AG20443 (cell line): ENCODE measurements at regions not wholly inside any gene's neighbourhood (a gene's known extent, or its start where the extent isn't known, plus 50 kb on each side); places are given as distances from the start of the nearest gene placed in this dataset.

Source experiments
- DNase-seq: peaks from one replicate; pipeline ENCODE4 v3.0.0; 2012; ENCODE audit warnings: low spot score, mixed read lengths

GRCh38 chr2:13014783-13015182, 298.0 kb downstream of the TRIB2 start:
- no peak for DNase-seq

- no peak for DNase-seq
Observed at GRCh38 chr2:13015532-13016320, 299.0 kb downstream of the TRIB2 start.

DNA sequence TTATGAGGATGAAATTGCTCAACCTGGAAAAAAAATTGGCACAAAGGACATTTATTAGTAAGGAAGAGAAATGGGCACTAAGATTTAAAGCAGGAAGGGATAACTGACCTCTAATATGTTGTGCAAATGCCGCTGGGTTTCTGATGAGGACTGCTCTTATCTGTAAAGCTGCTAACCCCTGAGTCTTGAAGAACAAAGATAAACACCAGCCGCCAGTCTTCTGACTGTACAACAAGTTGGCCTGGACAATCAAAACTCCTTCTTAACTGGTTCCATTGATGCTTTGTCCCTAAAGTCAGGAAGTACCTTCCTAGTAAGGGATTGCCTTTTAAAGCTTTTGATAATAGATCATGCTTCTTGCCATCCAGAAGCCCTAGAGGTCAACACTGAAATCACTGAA, 301.8 kb downstream of the TRIB2 start:
- DNase-seq: no peak

- no peak for DNase-seq
Observed at GRCh38 chr2:13019781-13020180, 303.0 kb downstream of the TRIB2 start.

DNA sequence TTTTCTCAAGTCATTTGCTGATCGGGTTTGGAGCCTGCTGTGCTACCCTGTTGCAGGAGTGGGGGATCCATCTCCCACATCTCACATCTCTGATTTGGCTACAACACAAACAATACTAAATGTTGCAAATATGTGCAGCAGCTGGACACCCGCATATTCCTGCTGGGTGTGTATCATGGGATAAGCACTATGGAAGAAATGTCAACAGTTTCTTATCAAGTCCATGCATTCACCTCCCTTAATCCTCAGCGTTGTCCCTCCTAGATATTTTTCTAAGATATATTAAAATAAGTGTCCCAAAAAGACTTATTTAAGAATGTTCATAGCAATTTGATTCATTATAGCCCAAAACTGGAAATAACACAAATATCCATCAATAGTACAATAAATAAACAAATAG, 303.7 kb downstream of the TRIB2 start:
- no peak for DNase-seq

GRCh38 chr2:13021470-13021957, 304.8 kb downstream of the TRIB2 start:
- no peak for DNase-seq

DNA sequence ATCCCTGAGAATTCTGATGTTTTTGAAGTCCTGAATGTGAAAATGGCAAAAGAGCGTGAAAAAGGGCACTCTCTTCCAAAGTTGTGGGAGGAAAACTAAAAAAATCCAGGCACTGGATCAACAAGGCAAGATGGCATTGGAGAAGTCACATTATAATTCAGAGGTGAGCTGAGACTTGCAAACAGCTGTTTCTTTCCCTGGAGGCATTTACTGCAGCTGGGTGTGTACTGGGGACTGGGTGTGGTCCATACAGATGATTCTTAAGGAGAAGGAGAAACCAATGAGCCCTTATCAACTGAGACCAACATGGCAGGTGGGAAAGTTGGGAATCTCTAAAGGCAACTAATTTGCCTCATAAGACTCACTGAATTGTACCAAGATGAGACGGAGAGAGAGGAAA, 313.9 kb downstream of the TRIB2 start:
- no peak for DNase-seq

- DNase-seq: no peak
Observed at GRCh38 chr2:13034861-13035260, 318.1 kb downstream of the TRIB2 start.

DNA sequence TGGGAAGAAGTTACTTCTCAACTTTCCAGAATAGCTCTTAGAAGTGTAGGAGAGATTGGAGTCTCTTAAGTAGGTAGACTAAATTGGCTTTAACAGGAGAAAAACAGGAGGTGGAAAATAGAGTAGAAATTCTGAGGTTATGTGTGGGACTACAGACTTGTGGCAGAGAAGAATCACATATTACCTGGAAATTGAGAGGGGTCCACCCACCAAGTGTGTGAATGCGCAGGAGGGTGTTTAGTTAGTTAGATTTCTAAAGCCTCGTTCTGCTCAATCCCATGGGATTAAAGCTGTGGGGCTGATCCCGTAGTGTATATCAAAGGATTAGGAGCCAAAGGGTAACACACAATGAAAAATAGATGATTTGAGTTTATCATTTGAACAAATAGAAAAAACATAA, 319.1 kb downstream of the TRIB2 start:
- no peak for DNase-seq

- DNase-seq: no peak
Observed at GRCh38 chr2:13040043-13040442, 323.3 kb downstream of the TRIB2 start.

DNA sequence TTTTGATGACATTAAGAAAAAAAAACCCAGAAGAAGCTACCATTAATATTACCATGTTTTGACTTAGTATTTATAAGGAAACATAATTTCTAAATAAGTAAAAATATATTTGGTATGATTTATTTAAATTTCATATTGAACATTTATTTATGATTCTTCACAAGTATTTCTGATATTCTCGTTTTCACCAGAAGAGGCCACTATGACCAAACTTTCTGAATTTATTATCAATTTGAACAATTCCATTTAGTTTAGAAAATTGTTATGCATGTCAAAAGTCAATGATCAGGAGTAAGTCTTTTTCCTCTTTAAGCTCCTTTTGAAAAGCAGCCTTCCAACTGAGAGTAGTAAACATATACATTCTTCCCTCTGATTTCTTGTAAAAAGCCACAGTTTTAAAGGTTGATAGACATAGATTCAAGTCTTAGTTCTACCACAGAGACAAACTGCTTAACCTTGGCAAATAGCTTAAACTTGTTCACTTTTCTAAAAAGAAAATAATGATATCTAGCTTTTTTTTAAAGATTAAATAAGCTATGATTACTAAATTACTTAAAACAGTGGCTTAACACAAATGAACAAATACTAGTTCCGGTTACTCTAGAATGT, 329.9 kb downstream of the TRIB2 start:
- no peak for DNase-seq

- no peak for DNase-seq
Observed at GRCh38 chr2:13050764-13051163, 334.0 kb downstream of the TRIB2 start.

DNA sequence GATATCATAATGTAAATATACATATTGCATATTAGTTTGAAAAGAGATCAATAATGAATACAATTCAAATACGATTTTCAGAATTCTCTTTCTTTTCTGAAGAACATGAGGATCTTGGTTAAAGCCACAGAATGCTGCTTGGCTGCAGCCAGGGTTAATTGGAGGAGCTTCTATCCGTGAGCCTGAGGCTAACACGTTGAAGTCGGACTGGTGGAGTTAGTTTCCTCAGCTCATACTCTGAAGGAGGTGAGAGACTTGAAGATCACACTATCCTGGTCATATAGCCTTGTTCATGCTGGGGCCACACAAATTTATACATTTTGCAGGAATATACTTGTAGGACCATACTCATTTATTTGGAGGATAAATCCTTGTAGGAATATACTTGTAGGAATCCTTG, 335.8 kb downstream of the TRIB2 start:
- DNase-seq: no peak

DNA sequence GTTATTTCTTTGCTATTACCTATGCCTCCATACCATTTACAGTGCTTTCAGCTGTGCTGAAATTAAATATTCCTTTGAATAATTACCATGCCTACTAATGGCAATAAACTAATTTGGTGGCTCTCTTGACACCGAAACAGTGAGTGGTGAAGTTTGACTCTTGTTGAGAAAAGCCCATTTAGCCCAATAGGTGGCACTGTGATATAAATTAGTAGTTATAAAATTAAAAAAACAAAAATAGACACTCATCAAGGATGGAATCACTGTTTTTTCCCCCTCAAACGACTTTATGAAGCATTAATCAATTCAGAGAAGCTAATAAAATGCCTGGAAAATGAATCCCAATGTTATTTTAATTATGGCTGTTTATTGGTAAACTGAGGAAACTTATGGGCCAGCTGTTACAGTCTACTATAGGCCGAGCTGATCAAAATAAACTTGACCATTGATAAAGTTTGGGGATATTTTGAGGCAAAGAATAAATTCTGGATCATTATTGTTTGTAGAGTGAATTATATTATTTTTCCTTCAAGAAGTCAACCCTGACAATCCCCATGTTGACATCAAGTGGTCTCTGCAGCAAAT, 339.6 kb downstream of the TRIB2 start:
- DNase-seq: peak; percentile 19

GRCh38 chr2:13057671-13058070, 340.9 kb downstream of the TRIB2 start:
- no peak for DNase-seq

DNA sequence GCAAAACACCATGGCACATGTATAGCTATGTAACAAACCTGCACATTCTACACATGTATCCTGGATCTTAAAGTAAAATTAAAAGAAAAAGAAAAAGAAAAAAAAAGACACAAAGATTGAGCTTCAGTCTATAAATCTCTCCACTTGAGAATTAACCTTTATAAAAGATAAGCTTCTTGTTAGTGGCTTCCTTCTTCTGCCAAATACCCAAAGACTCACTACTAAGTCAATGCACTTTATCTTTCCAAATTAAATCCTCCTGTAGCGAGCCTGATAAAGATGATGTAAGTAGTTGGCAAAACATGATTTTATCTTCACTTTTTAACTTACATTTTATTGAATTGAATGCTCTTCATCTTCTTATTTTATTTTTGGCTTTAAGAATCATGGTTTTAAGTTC, 349.9 kb downstream of the TRIB2 start:
- DNase-seq: no peak

DNA sequence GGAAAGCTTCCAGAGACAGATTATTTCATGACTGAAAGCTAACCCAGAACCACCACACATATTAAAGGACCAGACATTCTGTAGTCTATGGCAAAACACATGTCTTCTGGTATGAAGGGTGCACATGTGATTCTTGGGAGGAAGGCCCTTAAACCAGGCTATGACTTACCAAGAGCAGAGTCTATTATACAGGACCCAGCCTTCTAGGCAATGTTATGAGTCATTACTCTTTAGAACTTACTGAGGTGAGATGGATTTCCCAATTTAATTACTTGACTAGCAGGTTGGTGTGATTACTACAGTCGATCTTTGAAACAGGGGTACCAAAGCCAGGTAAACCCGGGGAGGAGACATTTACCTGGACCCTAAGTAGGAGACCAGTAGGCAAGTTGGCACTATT, 350.8 kb downstream of the TRIB2 start:
- DNase-seq: no peak

GRCh38 chr2:13089971-13090370, 373.2 kb downstream of the TRIB2 start:
- DNase-seq: no peak

GRCh38 chr2:13091455-13091854, 374.7 kb downstream of the TRIB2 start:
- DNase-seq: no peak

DNA sequence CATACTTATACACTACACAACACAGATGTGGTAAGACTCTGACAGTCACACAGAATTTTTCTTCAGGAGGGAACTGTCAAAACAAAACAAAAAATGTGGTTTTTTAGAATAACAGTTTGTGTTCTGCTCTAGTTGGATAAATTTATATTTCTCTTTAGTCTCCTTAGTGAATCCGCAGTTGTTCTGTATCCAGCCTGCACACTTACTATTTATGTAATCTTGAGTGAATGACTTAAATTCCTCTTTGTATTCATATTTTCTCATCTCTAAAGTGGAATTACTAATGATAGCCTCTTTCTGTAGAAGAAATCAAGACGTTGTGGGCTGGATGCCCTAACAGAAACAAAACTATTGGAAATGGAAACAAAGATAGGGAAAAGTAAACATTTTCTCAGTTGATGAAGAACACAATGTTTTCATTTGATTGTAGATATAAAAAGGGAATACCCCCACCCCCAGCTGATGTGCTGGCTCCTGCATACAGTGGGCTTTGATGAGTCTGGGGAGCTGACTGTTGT, 375.2 kb downstream of the TRIB2 start:
- no peak for DNase-seq

DNA sequence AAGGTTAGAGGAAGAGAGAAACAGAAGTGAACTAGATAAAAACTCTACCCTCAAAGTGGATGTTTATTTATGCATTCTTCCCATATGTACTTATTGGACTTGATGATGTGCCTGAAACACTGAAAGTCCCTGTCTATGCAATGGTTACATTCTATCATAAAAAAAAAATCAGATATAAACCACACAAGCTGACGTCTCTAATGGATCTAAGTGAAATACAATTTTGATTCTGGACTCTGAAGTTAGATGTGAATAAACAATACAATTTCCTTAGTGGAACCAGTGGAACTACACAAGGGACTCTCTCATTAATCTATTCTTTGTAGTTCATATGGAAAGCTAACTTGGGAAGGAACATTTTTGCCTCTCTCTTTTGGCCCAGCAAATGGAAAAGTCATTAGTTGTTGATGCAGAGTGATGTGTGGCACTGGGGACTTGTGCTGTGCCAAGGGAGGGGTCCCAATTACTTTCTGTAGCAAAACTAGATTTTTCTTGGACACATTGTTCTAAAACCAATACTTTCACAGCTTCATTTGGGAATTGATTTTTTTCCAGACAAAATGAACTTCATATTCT, 376.8 kb downstream of the TRIB2 start:
- no peak for DNase-seq

- DNase-seq: no peak
Observed at GRCh38 chr2:13102397-13103063, 385.8 kb downstream of the TRIB2 start.
